Uterus (tissue), 3 donors: ENCODE measurements at regions not wholly inside any gene's neighbourhood (a gene's known extent, or its start where the extent isn't known, plus 50 kb on each side); places are given as distances from the start of the nearest gene placed in this dataset.

Source experiments
- DNase-seq, 2 donors: peaks; one replicate each; pipeline ENCODE4 v3.0.0-alpha.2; 2019 to 2020
- H3K27ac ChIP-seq, 2 donors: fragments of 200-600 bp; sonication (generic); 1 replicate in 1 of 2; 2 replicates in 1 of 2; pipeline ENCODE4 v1.5.1; 2016 to 2018
- H3K27me3 ChIP-seq, 2 donors: fragments of 200-600 bp; sonication (generic); one replicate each; pipeline ENCODE4 v1.5.1; 2018 to 2019; ENCODE audit warnings: control low read depth in 1 of 2
- H3K36me3 ChIP-seq, 2 donors: fragments of 200-600 bp; sonication (generic); one replicate each; pipeline ENCODE4 v1.5.1; 2019; ENCODE audit warnings: control low read depth in 1 of 2
- H3K4me1 ChIP-seq, 2 donors: fragments of 200-600 bp; sonication (generic); one replicate each; pipeline ENCODE4 v1.5.1; 2018 to 2019; ENCODE audit warnings: control low read depth in 1 of 2
- H3K4me3 ChIP-seq, 2 donors: fragments of 200-600 bp; sonication (generic); 1 replicate in 1 of 2; 2 replicates in 1 of 2; pipeline ENCODE4 v1.5.1; 2018 to 2019; ENCODE audit warnings: mild to moderate bottlenecking in 1 of 2
- H3K9me3 ChIP-seq, 2 donors: fragments of 200-600 bp; sonication (generic); one replicate each; pipeline ENCODE4 v1.5.1; 2019; ENCODE audit warnings: control low read depth in 1 of 2
- POLR2A ChIP-seq, 2 donors: fragments of 450-650 bp; IDR thresholded peaks; one replicate each; pipeline ENCODE4 v1.6.1; 2016; ENCODE audit warnings: antibody characterized with exemption in 2 of 2, mild to moderate bottlenecking in 1 of 2, moderate library complexity in 1 of 2
- intact Hi-C: fragments of 100-400 bp; cut with DNase I; formaldehyde crosslinking; loops from one replicate; pipeline ENCODE4 v1.15.1; 2023; ENCODE audit warnings: low total_unique reads
- TF ChIP-seq, protein P1 (sequence below), 4 experiments: fragments of 200-600 bp in 2 of 4; fragments of 450-650 bp in 2 of 4; sonication (generic) in 2 of 4; IDR thresholded peaks; one replicate each; pipeline ENCODE4 v1.5.1; 2016 to 2019; ENCODE audit warnings: antibody characterized with exemption in 4 of 4, mild to moderate bottlenecking in 2 of 4, moderate library complexity in 1 of 4
- donor health status: DM: yes; HTN: yes; CAD: no.

DNA sequence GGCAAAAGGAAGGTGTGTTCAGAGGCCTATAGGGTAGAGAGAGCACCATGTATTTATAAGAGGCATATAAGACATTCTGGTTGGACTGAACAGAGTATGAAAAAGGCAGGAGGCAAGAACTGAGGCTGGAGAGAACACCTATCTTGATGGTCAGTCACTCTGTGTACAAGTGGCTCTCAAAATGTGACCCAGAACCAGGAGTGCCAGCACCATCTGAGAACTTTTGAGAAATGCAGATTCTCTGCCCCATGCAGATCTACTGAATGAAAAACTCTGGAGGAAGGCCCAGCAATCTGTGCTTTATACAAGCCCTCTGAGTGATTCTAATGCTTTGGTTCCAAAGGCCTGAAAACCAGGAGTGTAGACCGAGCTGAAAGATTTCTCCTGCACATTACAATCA is 324.0 kb upstream of the IL12A start:
- Histone ChIP-seq H3K27ac (no peak overlapping the region), H3K27me3 (no peaks in the 10 kb centered on the region), H3K4me1 (no peaks in the 10 kb centered on the region), H3K9me3 (no peaks in the 10 kb centered on the region), H3K36me3 (no peaks in the 10 kb centered on the region), H3K4me3 (no peak overlapping the region)
- intact Hi-C loops: no loop called here
- DNase-seq: no peak
- TF ChIP-seq, protein P1, sequence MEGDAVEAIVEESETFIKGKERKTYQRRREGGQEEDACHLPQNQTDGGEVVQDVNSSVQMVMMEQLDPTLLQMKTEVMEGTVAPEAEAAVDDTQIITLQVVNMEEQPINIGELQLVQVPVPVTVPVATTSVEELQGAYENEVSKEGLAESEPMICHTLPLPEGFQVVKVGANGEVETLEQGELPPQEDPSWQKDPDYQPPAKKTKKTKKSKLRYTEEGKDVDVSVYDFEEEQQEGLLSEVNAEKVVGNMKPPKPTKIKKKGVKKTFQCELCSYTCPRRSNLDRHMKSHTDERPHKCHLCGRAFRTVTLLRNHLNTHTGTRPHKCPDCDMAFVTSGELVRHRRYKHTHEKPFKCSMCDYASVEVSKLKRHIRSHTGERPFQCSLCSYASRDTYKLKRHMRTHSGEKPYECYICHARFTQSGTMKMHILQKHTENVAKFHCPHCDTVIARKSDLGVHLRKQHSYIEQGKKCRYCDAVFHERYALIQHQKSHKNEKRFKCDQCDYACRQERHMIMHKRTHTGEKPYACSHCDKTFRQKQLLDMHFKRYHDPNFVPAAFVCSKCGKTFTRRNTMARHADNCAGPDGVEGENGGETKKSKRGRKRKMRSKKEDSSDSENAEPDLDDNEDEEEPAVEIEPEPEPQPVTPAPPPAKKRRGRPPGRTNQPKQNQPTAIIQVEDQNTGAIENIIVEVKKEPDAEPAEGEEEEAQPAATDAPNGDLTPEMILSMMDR (IDR thresholded peaks at IDR 0.05): no peak
- no peak for TF ChIP-seq POLR2A (IDR thresholded peaks at IDR 0.05)

DNA sequence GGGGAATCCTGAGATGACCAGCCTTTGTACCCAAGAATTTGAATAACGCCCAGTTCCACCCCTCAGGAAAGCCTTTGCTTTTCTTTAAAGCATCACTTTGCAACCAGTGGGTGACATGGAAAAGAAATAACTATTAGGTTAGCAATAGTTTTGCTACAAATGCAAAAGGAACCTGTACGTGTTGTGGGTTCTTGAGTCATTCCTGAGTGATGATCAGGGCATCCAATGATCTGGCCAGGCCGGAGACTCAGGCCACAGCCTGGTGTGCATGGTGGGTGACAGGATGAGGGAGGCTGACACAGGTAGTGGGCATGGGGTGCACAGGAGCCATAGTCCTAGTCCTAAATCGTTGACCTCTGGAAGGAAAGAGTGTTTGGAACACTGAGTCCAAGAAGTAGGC is 321.4 kb upstream of the IL12A start:
- no peak for DNase-seq

DNA sequence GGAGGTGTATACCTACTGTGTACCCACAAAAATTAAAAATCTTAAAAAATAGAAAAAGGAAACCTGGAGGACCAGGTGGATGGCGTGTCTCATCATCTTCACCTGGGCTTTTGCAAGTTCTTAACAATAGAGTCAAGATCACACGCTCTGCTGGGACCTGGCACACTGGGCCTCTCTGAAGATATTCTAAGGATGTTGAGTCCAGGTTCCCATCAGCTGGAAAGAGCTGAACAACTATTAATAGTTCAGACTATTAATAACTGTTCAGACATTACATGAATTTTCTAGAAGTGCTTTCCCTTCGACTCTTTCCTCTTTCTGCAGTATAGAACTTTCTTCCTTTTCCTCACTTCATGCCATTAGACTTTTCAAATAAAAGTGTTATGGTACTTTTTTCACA is 320.2 kb upstream of the IL12A start:
- no peaks in the 10 kb centered on the region for H3K27me3 ChIP-seq
- no peak for TF ChIP-seq POLR2A (IDR thresholded peaks at IDR 0.05)
- TF ChIP-seq, protein P1 (IDR thresholded peaks at IDR 0.05): no peak
- intact Hi-C loops: no loop called here
- no peaks in the 10 kb centered on the region for H3K4me1 ChIP-seq
- H3K9me3 ChIP-seq: no peaks in the 10 kb centered on the region
- no peak for DNase-seq
- H3K36me3 ChIP-seq: no peaks in the 10 kb centered on the region
- H3K4me3 ChIP-seq: no peak overlapping the region
- H3K27ac ChIP-seq: no peak overlapping the region

More for the DNA sequence above, 321.4 kb upstream of the IL12A start:
- H3K27ac ChIP-seq: no peak overlapping the region
- H3K9me3 ChIP-seq: no peaks in the 10 kb centered on the region
- H3K36me3 ChIP-seq: no peaks in the 10 kb centered on the region
- no peaks in the 10 kb centered on the region for H3K4me1 ChIP-seq
- intact Hi-C loops: no loop called here
- TF ChIP-seq POLR2A (IDR thresholded peaks at IDR 0.05): no peak
- TF ChIP-seq, protein P1 (IDR thresholded peaks at IDR 0.05): no peak
- no peaks in the 10 kb centered on the region for H3K27me3 ChIP-seq
- H3K4me3 ChIP-seq: no peak overlapping the region

DNA sequence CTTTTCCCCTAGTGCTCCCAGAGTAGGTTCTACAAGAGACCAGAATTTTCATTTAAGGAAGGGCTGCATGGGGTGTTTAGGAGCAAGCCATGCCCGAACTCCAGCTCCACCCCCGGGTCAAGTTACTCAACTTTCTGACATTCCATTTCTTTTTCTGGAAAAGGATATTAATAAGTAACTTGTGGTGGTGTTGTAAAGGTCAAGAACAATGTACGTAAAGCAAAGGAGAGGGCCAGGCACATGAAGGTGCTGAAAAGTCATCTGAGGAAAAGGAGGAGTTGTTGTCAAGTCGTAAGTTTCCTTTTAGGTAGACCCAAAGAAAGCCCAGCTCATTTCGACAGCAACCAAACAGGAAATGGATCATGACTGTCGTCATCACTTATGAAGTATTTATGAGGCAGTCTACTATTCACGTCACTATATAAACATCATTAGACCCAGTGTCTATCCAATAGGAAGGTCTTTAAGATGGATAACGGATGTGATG is 319.6 kb upstream of the IL12A start:
- Histone ChIP-seq H3K4me3 (no peak overlapping the region), H3K4me1 (no peaks in the 10 kb centered on the region), H3K36me3 (no peaks in the 10 kb centered on the region), H3K27me3 (no peaks in the 10 kb centered on the region), H3K27ac (no peak overlapping the region), H3K9me3 (no peaks in the 10 kb centered on the region)
- intact Hi-C loops: no loop called here
- no peak for TF ChIP-seq POLR2A (IDR thresholded peaks at IDR 0.05)
- TF ChIP-seq, protein P1 (IDR thresholded peaks at IDR 0.05): no peak
- DNase-seq: no peak

DNA sequence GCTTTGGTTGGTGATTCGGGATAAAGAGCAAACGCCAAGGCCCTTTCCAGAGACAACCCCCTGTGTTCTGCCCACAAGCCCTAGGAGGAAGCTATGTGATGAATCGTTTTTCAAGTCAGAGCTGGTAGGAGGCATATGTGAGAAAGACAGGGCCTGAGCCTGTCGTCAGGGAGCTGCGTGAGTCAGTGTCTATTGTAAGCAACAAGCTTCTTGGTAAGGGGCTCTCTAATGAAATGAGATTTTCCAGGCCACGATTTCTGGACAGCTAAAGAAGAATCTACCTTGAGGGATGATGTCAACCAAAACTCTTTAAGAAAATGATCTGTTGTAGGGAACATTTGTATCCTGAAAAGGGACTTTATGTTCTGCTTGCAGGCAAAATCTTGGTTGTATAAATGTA is 318.9 kb upstream of the IL12A start:
- H3K4me3 ChIP-seq: no peak overlapping the region
- no peaks in the 10 kb centered on the region for H3K4me1 ChIP-seq
- no peak overlapping the region for H3K27ac ChIP-seq
- no peaks in the 10 kb centered on the region for H3K9me3 ChIP-seq
- DNase-seq: no peak
- TF ChIP-seq, protein P1 (IDR thresholded peaks at IDR 0.05): no peak
- TF ChIP-seq POLR2A (IDR thresholded peaks at IDR 0.05): no peak
- intact Hi-C loops: no loop called here
- H3K36me3 ChIP-seq: no peaks in the 10 kb centered on the region
- no peaks in the 10 kb centered on the region for H3K27me3 ChIP-seq
